ENCODE measurements at regions not wholly inside any gene's neighbourhood (a gene's known extent, or its start where the extent isn't known, plus 50 kb on each side); places are given as distances from the start of the nearest gene placed in this dataset.

DNA sequence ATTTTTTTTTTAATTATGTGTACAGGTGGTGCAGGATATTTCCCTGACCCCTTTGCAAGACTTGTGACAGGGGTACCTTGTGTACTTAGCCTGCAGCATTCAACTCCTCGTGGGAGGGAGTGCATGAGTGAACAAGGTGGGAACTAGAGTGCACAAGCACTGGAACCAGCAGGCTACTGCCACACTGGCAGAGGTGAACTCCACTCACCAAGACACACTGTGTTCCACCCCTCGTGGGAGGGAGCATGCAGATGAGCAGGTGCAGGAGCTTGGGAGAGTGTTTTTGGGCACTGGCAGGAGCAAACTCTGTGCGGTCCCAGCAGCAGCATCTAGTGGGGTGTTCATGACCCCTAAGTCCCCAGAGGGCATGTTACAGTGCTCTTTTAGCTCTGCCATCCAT, 282.7 kb upstream of the PLET1 start:
- no peak for DNase-seq

DNA sequence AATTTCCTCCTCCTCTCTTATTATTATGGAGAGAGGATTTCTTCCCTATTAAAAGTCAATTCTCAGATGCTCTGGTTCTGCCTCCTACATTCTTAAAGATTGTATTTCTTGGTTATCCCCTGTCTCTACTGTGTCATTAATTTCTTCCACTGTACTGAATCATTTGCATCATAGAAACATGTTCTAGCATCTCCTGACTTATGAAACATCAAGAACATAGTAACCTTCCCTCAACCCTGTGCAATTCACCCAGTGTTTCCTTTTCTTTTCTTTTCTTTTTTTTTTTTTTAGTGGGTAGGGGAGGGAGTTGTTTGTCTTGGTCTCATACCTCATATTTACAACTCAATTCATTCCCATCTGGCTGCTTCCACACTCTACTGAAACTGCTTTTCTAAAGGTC, 288.0 kb upstream of the PLET1 start:
- no peak for DNase-seq

DNA sequence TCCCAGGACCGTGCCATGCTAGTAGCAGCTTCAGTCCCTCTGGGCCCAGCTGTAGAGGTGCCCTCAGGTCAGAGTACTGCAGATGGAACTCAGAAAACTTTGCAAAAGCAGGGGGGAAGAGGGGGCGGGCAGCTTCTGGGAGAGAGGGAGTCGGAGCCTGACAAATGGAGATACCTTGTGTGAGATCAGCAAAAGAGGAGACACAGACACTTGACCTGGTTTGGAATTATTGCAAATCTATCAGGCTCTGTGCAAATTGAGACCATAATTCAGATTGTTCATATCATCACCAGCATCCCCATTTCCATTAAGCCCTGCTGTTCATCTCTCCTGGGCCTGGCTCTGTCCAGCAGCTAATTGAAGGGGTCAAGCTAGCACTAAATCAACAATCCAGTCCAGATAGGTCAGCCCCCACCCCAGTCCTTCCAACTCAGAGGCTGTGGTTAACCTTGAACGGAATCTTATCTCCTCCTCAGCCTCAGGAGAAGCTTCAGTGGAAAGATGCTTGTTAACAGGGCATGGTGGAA, 292.6 kb upstream of the PLET1 start:
- no peak for DNase-seq

DNA sequence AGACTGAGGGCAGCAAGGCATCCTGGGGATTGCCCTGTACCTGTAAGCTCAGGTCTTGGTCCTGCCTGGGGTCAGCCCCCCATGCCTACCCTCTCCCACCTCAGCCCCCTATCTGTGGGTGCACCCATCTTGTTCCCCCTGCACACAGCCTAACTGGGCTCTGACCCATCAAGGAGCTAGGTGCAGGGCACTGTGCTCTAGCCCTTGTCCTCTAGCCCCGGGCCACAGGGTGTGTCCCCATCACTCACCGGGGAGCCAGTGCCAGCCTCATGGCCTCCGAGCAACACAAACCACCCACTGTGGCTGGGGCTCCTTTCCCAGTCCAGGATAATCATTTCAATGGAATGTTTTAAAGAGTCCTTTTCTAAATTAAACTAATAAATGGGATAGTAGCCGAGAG, 293.9 kb upstream of the PLET1 start:
- no peak for DNase-seq

DNA sequence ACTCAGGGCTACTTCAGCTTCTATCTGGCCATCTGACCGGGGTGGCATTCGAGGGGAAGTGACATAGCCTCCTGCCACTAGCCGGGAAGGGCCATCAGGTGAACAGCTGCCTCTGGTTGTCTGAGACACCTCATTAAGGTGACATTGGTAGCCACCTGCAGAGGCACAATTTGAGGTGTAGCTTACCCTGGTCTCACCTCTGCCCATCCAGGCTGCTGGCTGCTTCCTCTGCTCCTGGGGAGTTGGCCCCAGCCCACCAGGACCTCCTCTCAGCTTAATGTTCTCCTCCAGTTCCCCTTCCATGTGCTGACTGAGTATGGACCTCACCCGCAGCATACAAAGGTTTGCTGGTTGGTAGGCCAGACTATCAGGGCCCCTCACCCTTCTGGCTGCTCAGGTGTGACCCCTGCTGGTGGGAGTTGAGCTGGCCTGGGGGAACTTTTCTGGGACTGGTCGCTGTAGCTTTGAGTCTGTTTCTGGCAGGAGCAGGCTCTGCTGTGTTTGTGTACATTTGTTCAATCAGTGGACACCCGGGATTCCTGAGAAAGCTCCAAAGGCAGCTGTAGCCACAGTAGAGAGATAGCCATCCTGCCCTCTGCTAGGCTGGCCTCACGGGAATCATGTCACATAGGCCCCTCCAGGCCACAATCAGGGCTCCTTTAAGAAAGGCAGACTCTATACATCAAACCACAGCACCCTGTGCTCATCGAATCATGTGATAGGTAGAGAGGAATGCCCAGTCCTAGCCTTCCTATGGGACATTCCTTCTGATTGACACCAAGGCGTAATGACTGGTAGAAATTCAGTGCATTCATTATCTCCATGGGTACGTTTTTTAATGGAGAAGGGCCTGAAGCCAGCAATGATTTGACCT, 295.1 kb upstream of the PLET1 start:
- DNase-seq: no peak

DNA sequence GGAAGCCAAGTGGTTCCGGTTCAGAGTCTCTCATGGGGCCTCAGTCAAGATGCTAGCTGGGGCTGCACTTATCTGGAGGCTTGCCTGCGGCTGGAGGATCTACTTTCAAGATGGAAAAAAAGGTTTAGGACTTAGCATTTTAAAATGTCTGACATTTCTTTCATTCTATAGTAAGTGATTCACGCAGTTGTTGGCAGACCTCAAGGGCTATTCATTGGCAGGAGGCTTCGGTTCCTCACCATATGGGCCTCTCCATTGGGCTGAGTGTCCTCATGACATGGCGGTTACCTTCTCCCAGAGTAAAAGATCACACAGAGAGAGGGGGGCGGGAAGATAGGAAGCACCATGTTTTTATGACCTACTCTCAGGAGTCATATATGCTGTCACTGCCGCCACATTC, 298.0 kb upstream of the PLET1 start:
- no peak for DNase-seq

DNA sequence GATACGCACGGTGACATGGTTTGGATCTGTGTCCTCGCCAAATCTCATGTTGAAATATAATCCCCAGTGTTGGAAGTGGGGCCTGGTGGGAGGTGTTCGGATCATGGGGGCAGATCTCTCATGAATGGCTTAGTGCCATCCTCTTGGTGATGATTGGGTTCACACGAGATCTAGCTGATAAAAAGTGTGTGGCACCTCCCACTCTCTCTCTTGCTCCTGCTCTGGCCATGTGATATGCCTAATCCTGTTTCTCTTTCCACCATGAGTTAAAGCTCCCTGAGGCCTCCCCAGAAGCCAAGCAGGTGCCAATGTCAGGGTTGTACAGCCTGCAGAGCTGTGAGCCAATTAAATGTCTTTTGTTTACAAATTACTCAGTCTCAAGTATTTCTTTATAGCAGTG, 303.1 kb upstream of the PLET1 start:
- DNase-seq: no peak

DNA sequence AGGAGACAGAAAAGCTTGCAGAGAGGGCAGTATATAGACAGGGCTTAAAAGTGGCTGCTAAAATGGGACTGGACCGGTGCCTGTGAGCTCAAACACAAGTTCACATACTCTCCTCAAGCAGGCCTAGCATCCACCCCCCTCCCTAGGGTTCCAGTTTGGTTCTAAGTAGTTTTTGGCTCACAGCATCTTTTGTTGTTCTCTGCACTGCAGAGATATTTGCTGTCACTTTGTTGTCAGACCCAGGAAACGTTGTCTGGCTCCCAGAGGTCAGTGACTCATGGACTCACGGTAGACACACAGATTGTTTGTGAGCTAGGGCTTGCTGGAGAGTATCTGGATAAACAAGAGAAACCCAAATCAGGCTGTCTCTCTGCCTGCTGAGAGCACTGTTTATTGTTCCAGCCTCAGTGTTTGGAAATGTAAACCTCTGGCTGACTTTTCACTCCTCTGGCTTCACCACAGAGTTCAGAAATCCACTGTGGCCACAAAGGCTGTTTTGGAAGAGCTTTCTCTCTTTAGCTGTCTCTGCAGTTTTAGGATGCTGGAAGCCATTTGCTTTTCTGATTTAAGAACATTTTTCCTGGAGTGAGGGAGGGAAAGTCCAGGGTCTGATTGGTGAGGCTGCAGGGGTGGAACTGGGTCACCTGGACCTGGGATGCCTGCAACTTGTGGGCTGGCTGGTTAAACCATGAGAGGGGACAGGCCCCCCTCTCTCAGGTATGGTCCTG, 303.7 kb upstream of the PLET1 start:
- no peak for DNase-seq

DNA sequence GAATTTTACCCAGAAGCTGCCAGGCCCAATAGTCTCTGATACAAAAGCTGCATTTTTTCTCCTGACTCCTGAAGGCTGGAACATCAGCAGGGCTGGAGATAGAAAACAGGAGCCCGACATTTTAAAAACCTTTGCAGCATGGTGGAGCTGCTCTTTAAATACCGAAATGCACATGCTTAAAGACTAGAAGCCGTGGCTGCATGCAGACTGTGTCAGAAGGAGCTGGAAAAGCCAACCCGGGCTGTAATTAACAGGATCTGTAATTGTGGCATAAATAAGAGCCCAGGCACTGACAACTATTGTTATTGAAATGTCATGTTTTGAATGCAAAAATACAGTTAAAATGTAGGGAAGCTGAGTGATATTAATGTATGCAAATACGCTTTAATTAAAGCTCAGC, 304.9 kb upstream of the PLET1 start:
- peak; percentile 31 for DNase-seq

DNA sequence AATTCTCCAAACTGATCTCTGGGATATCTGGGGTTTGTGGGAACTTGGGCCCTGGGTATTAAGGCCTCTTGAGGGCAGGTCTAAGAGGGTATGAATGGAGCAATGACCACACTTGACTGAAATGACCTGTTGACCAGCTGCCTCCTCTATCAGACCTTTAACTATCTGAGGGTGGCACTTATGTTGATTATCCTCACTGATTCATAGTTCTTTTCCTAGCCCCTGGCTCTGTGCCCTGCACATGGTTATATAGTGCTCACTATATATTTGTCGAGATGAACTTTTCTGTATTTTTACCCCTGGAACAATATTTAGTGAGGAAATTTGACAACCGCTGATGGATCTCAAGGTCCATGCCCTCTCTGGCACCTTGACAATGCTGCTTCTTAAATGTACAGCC, 305.5 kb upstream of the PLET1 start:
- no peak for DNase-seq

DNA sequence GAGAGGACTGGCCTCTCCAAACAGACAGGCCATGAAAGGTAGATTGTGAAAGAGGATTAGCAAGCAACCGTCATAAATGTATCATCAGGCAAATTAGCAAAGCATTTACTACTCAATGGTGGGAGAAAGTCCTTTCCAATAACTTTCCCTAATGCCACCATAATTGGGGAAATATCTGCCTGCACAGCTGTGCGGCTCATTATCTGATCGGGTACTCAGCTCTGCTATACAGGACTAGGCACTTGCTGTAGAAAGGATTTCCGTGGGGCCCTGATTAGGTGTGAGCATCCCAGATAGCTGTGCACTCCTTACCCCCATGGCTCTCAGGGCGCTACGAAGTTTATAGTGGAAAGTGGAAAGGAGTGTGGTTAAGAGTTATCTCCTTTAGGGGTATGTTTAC, 309.7 kb upstream of the PLET1 start:
- DNase-seq: peak; percentile 48

DNA sequence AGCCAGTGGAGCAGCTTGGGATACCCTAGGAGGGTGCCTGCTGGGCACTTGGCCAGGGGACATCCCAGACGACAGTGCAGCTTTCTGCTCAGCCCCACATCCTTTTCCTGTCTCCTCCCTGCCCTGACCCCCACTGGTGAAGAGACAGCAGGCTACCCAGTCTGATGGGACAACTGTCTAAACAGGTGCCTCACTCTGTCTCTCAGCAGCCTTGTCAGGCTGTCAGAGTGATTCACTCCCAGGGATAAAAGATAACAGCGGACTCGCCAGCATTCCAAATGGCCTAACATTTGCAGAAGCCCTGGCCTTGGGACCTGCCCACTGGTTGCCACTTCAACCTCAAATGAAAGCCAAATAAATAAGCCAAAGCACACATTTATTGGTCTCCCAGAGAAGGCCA, 318.6 kb upstream of the PLET1 start:
- DNase-seq: no peak

DNA sequence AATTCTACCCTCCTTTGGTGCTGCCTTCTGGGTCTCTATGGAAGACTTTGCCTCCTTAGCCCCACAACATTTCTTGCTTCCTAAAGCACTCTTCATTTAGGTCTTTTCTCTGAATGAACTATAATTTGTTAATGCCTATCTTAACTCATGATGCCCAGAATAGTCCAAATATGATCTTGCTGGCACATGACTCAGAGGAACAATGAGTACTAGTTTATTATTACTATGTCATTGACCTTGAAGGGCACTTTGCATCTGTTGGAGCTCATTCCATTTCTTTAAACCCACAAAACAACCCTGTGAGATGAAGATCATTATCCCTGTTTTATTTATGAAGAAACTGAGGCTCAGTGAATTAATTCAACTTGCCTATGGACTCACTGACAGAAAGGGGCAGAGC, 320.2 kb upstream of the PLET1 start:
- DNase-seq: no peak

DNA sequence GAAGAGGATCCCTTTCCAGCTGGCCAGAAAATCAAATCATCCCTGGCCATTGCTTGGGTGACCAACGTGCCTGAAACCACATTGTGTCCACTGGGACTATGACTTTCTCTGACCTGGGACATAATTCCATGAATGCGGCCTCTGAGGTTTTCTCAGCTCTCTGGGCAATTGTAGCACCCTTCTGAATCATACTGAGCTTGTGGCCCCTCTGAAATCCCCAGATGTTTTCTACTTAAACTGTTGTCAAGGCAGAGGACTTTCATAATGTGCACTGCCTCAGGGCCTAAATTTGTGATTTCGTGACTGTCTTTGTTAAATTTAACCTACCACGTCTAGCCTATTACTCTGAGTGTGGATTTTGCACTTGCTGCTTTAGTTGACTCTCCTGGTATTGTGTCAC, 321.1 kb upstream of the PLET1 start:
- DNase-seq: no peak

DNA sequence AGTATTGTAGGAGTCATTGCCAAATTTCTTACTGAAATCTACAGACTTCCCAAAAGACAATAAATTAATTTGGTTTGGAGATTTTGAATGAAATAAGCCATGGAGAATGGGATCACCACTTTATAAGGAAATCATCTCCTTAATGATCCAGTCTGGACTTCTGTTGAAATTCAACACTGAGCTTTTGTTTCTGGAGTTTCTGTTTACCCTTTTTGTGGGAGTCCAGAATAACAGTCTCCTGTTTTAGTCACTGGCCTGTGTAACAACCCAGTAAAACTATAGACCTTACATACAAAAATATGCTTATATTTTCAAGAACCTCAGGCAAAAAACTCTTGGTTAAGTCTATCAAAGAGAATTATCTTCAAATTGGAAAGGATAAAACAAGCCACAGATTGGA, 321.7 kb upstream of the PLET1 start:
- DNase-seq: no peak

DNA sequence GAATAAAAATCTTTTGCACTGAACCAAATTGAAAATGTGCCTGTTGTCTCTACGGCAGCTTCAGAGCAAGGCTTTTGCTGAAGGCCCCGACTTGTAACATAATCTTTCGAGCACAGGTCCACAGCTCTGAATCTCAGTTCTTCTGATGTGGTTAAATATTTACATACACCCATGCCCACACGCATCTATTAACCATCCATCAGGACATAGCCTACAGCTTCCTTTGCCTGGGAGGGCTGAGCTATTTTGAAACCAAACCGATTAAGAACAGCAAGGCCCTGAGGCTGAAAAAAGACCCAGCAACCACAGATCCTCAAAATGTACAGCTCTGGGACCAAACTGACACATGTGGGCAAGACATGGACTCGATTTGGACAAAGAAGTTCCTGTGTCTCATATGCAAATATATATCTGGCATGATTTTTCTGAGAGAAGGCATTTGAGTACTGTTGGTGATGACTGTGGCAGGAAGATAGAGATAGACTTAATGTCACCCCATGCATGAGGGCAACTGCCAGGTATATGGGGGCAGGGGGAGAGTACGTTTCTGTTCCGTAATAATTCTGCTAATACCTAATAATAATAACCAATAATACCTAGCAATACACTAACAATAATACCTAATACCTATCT, 322.7 kb upstream of the PLET1 start:
- no peak for DNase-seq

DNA sequence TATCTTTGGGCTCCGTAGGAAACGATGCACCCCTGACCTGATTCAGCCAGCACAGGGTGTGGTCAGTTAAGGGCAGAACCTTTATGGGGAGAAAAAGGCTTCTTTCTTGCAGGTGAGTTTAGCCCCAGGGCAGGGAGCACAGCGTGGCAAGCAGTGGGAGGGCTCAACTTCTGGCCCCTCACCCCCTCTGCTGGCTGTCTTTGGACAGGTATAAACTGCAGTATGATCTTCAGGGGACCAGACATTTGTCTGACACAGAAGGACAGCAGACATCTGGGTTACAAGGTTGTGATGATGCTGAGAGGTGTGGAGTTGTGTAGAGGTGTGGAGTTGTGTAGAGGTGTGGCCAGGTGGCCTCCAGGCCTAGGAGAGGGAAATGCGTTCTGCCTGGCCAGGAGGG, 324.0 kb upstream of the PLET1 start:
- DNase-seq: no peak

DNA sequence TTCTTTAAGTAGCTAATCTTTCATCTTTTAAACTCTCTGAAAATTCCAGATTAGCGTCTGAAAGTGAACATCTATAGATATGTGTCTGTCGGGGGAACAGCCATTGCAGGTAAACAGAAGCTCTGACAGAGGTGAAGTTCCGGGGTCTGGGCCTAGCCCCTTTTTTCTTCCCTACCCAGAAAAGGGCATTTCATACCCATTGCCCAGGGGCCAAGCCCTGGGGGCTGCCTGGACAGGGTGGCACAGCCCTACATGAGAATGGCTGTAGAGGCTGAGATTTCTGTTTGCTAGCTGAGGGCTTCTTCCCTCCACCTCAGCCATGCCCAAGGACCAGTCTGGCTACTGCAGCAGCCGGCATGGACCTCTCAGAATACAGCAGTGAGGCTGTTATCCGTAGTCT, 327.0 kb upstream of the PLET1 start:
- DNase-seq: no peak

DNA sequence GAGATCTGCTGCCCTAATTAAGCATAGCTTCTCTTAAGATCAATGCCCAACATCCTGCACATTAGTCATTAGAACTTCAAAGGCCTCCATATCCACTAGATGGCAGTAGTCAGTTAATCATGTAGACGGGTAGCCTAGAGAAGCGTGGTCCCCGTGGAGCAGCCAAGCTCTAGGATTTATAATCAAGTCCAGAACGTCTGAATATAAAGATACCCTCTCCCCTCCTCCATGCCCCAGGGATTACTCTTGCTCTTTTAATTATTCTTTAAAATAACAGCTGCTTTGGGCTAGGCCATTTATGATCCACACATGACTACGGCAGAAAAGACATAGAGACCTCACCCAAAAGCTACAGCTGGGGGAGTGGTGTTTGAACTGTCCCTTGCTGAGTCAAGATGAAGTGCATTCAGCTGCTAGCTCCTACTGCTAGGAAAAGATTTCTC, 327.6 kb upstream of the PLET1 start:
- DNase-seq: peak; percentile 68

DNA sequence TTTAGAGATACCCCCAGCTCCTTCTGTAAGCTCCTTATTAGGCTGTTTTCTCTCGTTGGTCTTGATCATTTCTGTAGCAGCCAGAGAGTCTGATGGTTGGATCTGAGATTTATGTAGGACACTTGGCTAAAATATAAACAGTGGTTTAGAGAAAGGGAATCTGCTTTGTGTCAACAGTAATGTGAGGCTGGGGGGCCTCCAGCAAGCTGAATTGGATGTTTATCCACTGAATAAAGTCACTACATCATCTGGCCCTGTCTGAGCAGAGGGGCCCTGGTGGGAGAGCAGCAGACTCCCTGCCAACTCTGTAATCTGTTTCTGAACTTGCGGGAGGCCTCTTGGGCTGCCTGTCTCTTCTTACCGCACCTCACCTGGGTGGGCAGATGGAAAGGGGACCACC, 328.5 kb upstream of the PLET1 start:
- no peak for DNase-seq

DNA sequence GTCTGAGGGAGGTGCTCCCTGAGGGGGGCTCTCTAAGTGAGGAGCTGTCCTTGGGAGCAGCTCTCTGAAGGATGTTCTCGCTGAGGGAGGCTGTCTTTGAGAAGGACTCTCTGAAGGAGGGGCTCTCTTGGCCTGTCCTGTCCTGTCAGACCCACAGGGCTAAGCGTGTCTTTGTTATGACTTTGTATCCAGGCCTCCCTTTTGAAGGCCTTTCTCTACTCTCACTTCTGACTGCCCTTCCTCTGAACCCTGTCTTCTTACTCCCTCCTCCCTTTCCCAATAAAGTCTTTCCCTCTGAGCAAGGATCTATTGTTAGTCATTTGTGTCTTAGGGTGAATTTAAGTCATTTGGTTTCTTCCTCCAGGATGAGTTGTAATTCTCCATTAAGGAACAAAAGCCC, 330.1 kb upstream of the PLET1 start:
- DNase-seq: no peak

DNA sequence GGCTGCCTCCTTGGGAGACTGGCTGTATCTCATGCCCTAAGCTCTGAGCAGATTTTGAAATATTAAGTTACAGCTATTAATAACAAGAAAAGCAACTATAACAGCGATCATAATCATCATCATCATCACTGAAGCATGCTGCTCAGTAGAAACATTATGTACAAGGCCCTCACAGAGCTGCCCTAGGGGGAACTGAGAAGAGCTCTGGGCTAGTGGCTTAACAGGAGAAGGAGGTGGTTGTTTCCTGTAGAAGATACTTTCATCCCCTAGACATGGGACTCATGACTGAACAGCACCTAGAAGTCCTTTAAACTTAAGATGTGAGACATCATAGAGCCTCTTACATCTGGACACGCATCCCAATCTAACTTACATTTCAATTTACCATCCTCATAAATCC, 332.8 kb upstream of the PLET1 start:
- DNase-seq: no peak

DNA sequence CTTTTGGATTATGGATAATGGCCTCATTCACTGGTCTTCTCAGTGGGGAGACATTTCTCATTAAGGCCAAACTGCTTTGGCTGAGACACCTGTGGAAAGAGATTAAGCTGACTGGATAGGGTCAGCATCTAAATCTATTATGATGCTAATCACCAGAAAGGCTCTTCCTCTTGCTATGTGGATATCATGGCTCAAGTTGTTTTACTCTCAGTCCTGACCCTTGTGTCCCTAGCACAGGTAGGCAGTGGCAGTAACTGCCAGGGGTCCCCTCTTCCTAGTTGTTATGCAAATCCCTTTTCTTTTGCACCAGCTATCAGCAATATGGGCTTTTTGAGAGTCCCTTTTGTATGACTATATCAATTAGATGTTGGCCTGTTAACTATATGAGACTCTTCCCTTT, 335.7 kb upstream of the PLET1 start:
- no peak for DNase-seq

DNA sequence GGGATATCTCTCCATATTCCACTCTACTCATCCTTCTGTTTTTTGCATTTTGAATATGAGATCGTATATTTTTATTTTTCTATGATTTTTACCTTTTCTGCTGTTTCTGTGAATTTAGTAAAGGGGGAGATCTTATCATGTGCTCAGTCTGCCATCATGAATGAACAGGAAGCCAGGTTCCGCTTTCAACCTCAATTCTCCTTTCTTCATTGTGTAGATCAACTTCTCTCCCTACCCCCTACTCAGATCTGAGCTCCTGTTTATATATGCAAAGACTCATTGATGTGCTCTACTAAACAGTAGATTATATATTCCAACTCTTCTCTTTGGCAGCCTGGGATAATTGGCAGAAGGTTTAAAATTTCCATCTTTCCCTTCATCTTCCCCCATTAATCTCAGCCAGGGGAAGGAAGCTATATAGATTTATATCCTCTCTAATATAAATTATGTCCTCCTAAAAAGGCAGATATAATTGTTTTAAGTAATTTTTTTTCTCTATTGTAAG, 336.7 kb upstream of the PLET1 start:
- no peak for DNase-seq

Measured in NCI-H1048 (cell line).